ENCODE measurements at regions not wholly inside any gene's neighbourhood (a gene's known extent, or its start where the extent isn't known, plus 50 kb on each side); places are given as distances from the start of the nearest gene placed in this dataset.

DNA sequence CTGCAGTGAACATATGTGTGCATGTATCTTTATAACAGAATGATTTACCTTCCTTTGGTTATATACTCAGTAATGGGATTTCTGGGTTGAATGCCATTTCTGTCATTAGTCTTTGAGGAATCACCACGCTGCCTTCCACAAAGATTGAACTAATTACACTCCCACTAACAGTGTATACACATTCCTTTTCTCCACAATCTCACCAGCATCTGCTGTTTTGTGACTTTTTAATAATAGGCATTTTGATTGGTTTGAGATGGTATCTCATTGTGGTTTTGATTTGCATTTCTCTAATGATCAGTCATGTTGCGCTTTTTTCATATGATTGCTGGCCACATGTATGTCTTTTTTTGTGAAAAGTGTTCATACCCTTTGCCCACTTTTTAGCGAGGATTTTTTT is 680.5 kb downstream of the PTPRC start:
- TF ChIP-seq, protein P1, sequence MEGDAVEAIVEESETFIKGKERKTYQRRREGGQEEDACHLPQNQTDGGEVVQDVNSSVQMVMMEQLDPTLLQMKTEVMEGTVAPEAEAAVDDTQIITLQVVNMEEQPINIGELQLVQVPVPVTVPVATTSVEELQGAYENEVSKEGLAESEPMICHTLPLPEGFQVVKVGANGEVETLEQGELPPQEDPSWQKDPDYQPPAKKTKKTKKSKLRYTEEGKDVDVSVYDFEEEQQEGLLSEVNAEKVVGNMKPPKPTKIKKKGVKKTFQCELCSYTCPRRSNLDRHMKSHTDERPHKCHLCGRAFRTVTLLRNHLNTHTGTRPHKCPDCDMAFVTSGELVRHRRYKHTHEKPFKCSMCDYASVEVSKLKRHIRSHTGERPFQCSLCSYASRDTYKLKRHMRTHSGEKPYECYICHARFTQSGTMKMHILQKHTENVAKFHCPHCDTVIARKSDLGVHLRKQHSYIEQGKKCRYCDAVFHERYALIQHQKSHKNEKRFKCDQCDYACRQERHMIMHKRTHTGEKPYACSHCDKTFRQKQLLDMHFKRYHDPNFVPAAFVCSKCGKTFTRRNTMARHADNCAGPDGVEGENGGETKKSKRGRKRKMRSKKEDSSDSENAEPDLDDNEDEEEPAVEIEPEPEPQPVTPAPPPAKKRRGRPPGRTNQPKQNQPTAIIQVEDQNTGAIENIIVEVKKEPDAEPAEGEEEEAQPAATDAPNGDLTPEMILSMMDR (IDR thresholded peaks at IDR 0.05) = no peak
- no peak for TF ChIP-seq POLR2AphosphoS5 (IDR thresholded peaks at IDR 0.05)

Data from sigmoid colon (tissue), 4 donors.